ENCODE measurements at regions not wholly inside any gene's neighbourhood (a gene's known extent, or its start where the extent isn't known, plus 50 kb on each side); places are given as distances from the start of the nearest gene placed in this dataset.

DNA sequence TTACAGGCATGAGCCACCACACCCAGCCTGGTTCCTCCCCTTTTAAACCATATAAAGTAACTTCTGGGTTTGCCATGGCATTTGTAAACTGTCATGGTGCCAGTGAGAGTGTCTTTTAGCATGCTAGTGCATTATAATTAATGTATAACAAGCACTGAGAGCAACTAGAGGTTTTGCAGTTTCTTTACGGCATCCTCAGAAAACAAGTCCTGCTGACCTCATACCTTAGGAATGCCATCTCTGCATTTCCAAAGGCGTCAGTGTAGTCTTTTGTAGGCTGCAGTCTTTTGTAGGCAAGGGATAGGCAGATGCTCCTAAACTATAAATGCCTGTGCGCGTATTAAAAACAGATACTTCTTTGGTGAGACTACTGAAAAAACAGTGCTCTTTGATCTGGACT is 75.0 kb upstream of the EZR start:
- Histone ChIP-seq H3K9ac (ENCODE audit: control insufficient read depth, insufficient read depth, low read length) (no peak overlapping the region), H3K4me1 (ENCODE audit: control insufficient read depth, insufficient read depth, low read length) (no peaks in the 10 kb centered on the region), H2AFZ (ENCODE audit: control insufficient read depth, low read depth, low read length) (no peak overlapping the region), H3K4me3 (no peak overlapping the region), H3K27me3 (replicated peaks in 1 of 2; ENCODE audit: control insufficient read depth in 2 of 2, insufficient read depth in 2 of 2, low read length in 1 of 2) (no peaks in the 10 kb centered on the region), H3K79me2 (ENCODE audit: control insufficient read depth, insufficient read depth, low read length) (no peaks in the 10 kb centered on the region), H3K9me3 (replicated peaks; ENCODE audit: control insufficient read depth, insufficient read depth, low read length) (no peaks in the 10 kb centered on the region), H3K4me2 (ENCODE audit: control insufficient read depth, insufficient read depth) (no peak overlapping the region), H3K27ac (ENCODE audit: control insufficient read depth, insufficient read depth) (no peak overlapping the region), H4K20me1 (ENCODE audit: control insufficient read depth, insufficient read depth) (no peaks in the 10 kb centered on the region), H3K36me3 (ENCODE audit: control insufficient read depth in 2 of 2, insufficient read depth in 2 of 2, low read length in 1 of 2) (no peaks in the 10 kb centered on the region)
- 75% methylated on average over 4 of the region's 4 CpGs for WGBS (ENCODE audit: insufficient coverage, insufficient replicate concordance, low lambda C conversion rate, missing lambda C conversion rate)
- ChIA-PET CTCF (no interaction called here), RAD21 (ENCODE audit: unreplicated experiment) (no interaction called here), POLR2A (no interaction called here), SMC1A (ENCODE audit: uncharacterized antibody, unreplicated experiment) (interaction anchor here (0.9 to 2.0 kb wide), 4 partner anchors 10 to 78 kb away, joined by 4 to 5 read pairs (median 4); no protein-coding TSS in a partner anchor)
- no peak for DNase-seq (ENCODE audit: low read depth, low spot score)
- TF ChIP-seq, protein P1, sequence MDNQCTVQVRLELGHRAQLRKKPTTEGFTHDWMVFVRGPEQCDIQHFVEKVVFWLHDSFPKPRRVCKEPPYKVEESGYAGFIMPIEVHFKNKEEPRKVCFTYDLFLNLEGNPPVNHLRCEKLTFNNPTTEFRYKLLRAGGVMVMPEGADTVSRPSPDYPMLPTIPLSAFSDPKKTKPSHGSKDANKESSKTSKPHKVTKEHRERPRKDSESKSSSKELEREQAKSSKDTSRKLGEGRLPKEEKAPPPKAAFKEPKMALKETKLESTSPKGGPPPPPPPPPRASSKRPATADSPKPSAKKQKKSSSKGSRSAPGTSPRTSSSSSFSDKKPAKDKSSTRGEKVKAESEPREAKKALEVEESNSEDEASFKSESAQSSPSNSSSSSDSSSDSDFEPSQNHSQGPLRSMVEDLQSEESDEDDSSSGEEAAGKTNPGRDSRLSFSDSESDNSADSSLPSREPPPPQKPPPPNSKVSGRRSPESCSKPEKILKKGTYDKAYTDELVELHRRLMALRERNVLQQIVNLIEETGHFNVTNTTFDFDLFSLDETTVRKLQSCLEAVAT (IDR thresholded peaks at IDR 0.05): no peak
- TF ChIP-seq, protein P2, sequence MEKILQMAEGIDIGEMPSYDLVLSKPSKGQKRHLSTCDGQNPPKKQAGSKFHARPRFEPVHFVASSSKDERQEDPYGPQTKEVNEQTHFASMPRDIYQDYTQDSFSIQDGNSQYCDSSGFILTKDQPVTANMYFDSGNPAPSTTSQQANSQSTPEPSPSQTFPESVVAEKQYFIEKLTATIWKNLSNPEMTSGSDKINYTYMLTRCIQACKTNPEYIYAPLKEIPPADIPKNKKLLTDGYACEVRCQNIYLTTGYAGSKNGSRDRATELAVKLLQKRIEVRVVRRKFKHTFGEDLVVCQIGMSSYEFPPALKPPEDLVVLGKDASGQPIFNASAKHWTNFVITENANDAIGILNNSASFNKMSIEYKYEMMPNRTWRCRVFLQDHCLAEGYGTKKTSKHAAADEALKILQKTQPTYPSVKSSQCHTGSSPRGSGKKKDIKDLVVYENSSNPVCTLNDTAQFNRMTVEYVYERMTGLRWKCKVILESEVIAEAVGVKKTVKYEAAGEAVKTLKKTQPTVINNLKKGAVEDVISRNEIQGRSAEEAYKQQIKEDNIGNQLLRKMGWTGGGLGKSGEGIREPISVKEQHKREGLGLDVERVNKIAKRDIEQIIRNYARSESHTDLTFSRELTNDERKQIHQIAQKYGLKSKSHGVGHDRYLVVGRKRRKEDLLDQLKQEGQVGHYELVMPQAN (conservative IDR thresholded peaks at IDR 0.05): no peak
- TF ChIP-seq, protein P3, sequence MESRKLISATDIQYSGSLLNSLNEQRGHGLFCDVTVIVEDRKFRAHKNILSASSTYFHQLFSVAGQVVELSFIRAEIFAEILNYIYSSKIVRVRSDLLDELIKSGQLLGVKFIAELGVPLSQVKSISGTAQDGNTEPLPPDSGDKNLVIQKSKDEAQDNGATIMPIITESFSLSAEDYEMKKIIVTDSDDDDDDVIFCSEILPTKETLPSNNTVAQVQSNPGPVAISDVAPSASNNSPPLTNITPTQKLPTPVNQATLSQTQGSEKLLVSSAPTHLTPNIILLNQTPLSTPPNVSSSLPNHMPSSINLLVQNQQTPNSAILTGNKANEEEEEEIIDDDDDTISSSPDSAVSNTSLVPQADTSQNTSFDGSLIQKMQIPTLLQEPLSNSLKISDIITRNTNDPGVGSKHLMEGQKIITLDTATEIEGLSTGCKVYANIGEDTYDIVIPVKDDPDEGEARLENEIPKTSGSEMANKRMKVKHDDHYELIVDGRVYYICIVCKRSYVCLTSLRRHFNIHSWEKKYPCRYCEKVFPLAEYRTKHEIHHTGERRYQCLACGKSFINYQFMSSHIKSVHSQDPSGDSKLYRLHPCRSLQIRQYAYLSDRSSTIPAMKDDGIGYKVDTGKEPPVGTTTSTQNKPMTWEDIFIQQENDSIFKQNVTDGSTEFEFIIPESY (IDR thresholded peaks at IDR 0.05): no peak
- TF ChIP-seq ZBED1 (IDR thresholded peaks at IDR 0.05; ENCODE audit: borderline replicate concordance) (no peak), HDAC2 (IDR thresholded peaks at IDR 0.05) (no peak), SIX5 (IDR thresholded peaks at IDR 0.05; ENCODE audit: low read depth, low read length, severe bottlenecking) (no peak), YY1 (IDR thresholded peaks at IDR 0.05; ENCODE audit: low read depth, low read length) (no peak), IRF4 (IDR thresholded peaks at IDR 0.05; ENCODE audit: low read depth, low read length) (no peak), FOXM1 (IDR thresholded peaks at IDR 0.05; ENCODE audit: low read depth, low read length) (no peak)
- TF ChIP-seq, protein P4, sequence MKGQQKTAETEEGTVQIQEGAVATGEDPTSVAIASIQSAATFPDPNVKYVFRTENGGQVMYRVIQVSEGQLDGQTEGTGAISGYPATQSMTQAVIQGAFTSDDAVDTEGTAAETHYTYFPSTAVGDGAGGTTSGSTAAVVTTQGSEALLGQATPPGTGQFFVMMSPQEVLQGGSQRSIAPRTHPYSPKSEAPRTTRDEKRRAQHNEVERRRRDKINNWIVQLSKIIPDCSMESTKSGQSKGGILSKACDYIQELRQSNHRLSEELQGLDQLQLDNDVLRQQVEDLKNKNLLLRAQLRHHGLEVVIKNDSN (IDR thresholded peaks at IDR 0.05; ENCODE audit: borderline replicate concordance, extremely low read length, insufficient read depth, low read depth, low read length): no peak
- TF ChIP-seq, protein P5, sequence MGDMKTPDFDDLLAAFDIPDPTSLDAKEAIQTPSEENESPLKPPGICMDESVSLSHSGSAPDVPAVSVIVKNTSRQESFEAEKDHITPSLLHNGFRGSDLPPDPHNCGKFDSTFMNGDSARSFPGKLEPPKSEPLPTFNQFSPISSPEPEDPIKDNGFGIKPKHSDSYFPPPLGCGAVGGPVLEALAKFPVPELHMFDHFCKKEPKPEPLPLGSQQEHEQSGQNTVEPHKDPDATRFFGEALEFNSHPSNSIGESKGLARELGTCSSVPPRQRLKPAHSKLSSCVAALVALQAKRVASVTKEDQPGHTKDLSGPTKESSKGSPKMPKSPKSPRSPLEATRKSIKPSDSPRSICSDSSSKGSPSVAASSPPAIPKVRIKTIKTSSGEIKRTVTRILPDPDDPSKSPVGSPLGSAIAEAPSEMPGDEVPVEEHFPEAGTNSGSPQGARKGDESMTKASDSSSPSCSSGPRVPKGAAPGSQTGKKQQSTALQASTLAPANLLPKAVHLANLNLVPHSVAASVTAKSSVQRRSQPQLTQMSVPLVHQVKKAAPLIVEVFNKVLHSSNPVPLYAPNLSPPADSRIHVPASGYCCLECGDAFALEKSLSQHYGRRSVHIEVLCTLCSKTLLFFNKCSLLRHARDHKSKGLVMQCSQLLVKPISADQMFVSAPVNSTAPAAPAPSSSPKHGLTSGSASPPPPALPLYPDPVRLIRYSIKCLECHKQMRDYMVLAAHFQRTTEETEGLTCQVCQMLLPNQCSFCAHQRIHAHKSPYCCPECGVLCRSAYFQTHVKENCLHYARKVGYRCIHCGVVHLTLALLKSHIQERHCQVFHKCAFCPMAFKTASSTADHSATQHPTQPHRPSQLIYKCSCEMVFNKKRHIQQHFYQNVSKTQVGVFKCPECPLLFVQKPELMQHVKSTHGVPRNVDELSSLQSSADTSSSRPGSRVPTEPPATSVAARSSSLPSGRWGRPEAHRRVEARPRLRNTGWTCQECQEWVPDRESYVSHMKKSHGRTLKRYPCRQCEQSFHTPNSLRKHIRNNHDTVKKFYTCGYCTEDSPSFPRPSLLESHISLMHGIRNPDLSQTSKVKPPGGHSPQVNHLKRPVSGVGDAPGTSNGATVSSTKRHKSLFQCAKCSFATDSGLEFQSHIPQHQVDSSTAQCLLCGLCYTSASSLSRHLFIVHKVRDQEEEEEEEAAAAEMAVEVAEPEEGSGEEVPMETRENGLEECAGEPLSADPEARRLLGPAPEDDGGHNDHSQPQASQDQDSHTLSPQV (IDR thresholded peaks at IDR 0.05): no peak
- BruUV-seq (replicated peaks): no TSS peak
- in situ Hi-C loops (cut with MboI) (no loop called here), intact Hi-C loops (cut with micrococcal nuclease; ENCODE audit: unreplicated experiment) (no loop called here)
- ATAC-seq: no peak
- FAIRE-seq: no peak
